H9 (cell line): ENCODE measurements at regions not wholly inside any gene's neighbourhood (a gene's known extent, or its start where the extent isn't known, plus 50 kb on each side); places are given as distances from the start of the nearest gene placed in this dataset.

Source experiments
- DNase-seq: peaks from one replicate; pipeline ENCODE4 v3.0.0-alpha.2; 2017
- H2AFZ ChIP-seq: one replicate; pipeline ENCODE4 v1.6.1; 2013; ENCODE audit warnings: mild to moderate bottlenecking, low read length, control low read depth, moderate library complexity
- H2AK5ac ChIP-seq: 2 replicates; pipeline ENCODE4 v1.6.1; 2013; ENCODE audit warnings: low read length, control low read depth, mixed read lengths; ENCODE audit not compliant: insufficient read length
- H2BK120ac ChIP-seq: one replicate; pipeline ENCODE4 v1.6.1; 2013; ENCODE audit warnings: low read depth, mild to moderate bottlenecking, low read length, control low read depth, inconsistent platforms; ENCODE audit not compliant: poor library complexity, severe bottlenecking
- H2BK12ac ChIP-seq: 2 replicates; pipeline ENCODE4 v1.6.1; 2013; ENCODE audit warnings: low read length, control low read depth, mixed read lengths, low read depth; ENCODE audit not compliant: insufficient read length
- H2BK15ac ChIP-seq: 2 replicates; pipeline ENCODE4 v1.6.1; 2013; ENCODE audit warnings: low read depth, low read length, control low read depth
- H2BK20ac ChIP-seq: one replicate; pipeline ENCODE4 v1.6.1; 2013; ENCODE audit warnings: low read depth, mild to moderate bottlenecking, low read length, control low read depth, inconsistent platforms; ENCODE audit not compliant: poor library complexity, severe bottlenecking
- H2BK5ac ChIP-seq: 2 replicates; pipeline ENCODE4 v1.6.1; 2013; ENCODE audit warnings: low read length, control low read depth, mixed read lengths; ENCODE audit not compliant: insufficient read length
- H3K14ac ChIP-seq: 2 replicates; pipeline ENCODE4 v1.6.1; 2013; ENCODE audit warnings: low read length, control low read depth; ENCODE audit not compliant: insufficient read depth
- H3K18ac ChIP-seq: 2 replicates; pipeline ENCODE4 v1.6.1; 2013; ENCODE audit warnings: low read depth, mild to moderate bottlenecking, mixed read lengths, low read length, control low read depth; ENCODE audit not compliant: insufficient read length
- H3K23ac ChIP-seq: 2 replicates; pipeline ENCODE4 v1.6.1; 2013; ENCODE audit warnings: low read length, control low read depth, mixed read lengths, low read depth; ENCODE audit not compliant: insufficient read length
- H3K23me2 ChIP-seq: 2 replicates; pipeline ENCODE4 v1.6.1; 2013; ENCODE audit warnings: low read depth, mild to moderate bottlenecking, mixed read lengths, low read length, control low read depth; ENCODE audit not compliant: insufficient read length, poor library complexity, severe bottlenecking
- H3K27ac ChIP-seq: 2 replicates; pipeline ENCODE4 v1.5.1; 2013; ENCODE audit warnings: low read length, control low read depth, mixed read lengths, low read depth; ENCODE audit not compliant: insufficient read length
- H3K27me3 ChIP-seq: 2 replicates; pipeline ENCODE4 v1.6.1; 2013; ENCODE audit warnings: low read length, control low read depth, inconsistent platforms; ENCODE audit not compliant: insufficient read depth
- H3K4ac ChIP-seq: 2 replicates; pipeline ENCODE4 v1.6.1; 2013; ENCODE audit warnings: low read depth, mild to moderate bottlenecking, control low read depth, inconsistent platforms, low read length, moderate library complexity
- H3K4me1 ChIP-seq: 2 replicates; pipeline ENCODE4 v1.6.1; 2013; ENCODE audit warnings: low read length, control low read depth, inconsistent platforms; ENCODE audit not compliant: insufficient read depth
- H3K4me2 ChIP-seq: 2 replicates; pipeline ENCODE4 v1.6.1; 2013; ENCODE audit warnings: low read length, control low read depth, mixed read lengths; ENCODE audit not compliant: insufficient read length, insufficient read depth
- H3K56ac ChIP-seq: 2 replicates; pipeline ENCODE4 v1.6.1; 2013; ENCODE audit warnings: low read depth, mild to moderate bottlenecking, mixed read lengths, low read length, control low read depth; ENCODE audit not compliant: insufficient read length
- H3K79me1 ChIP-seq: 2 replicates; pipeline ENCODE4 v1.6.1; 2013; ENCODE audit warnings: low read depth, mild to moderate bottlenecking, moderate library complexity, low read length, control low read depth, inconsistent platforms; ENCODE audit not compliant: insufficient read depth, poor library complexity, severe bottlenecking
- H3K79me2 ChIP-seq: 2 replicates; pipeline ENCODE4 v1.6.1; 2013; ENCODE audit warnings: low read length, control low read depth, inconsistent platforms; ENCODE audit not compliant: insufficient read depth
- H3K9ac ChIP-seq: 2 replicates; pipeline ENCODE4 v1.6.1; 2013; ENCODE audit warnings: low read length, control low read depth, mixed read lengths; ENCODE audit not compliant: insufficient read length; ENCODE audit errors: extremely low read depth
- H3K9me3 ChIP-seq: one replicate; pipeline ENCODE4 v1.6.1; 2013; ENCODE audit warnings: low read depth, low read length, inconsistent platforms; ENCODE audit not compliant: control insufficient read depth
- H3T11ph ChIP-seq: one replicate; pipeline ENCODE4 v1.6.1; 2013; ENCODE audit warnings: mild to moderate bottlenecking, low read length, control low read depth, inconsistent platforms
- H4K20me1 ChIP-seq: one replicate; pipeline ENCODE4 v1.6.1; 2013; ENCODE audit not compliant: control insufficient read depth, insufficient read length, insufficient read depth
- H4K5ac ChIP-seq: 2 replicates; pipeline ENCODE4 v1.6.1; 2013; ENCODE audit warnings: low read depth, mild to moderate bottlenecking, mixed read lengths, low read length, control low read depth; ENCODE audit not compliant: insufficient read length
- H4K8ac ChIP-seq: replicated peaks from 2 replicates; pipeline ENCODE4 v1.6.1; 2013; ENCODE audit warnings: low read length, control low read depth, mixed read lengths, low read depth; ENCODE audit not compliant: insufficient read length
- H4K91ac ChIP-seq: 2 replicates; pipeline ENCODE4 v1.6.1; 2013; ENCODE audit warnings: low read depth, mild to moderate bottlenecking, moderate library complexity, mixed read lengths, low read length, control low read depth; ENCODE audit not compliant: insufficient read length
- H3K27ac Mint-ChIP-seq, 3 experiments: 2 replicates in 2 of 3; 3 replicates in 1 of 3; pipeline ENCODE4 v1.8.0; 2020 to 2021; ENCODE audit warnings: mixed read lengths in 3 of 3, mild to moderate bottlenecking in 1 of 3, moderate library complexity in 1 of 3
- H3K27me3 Mint-ChIP-seq: 2 replicates; pipeline ENCODE4 v1.8.0; 2021; ENCODE audit warnings: low read depth, mild to moderate bottlenecking, moderate library complexity, mixed read lengths
- H3K36me3 Mint-ChIP-seq, 3 experiments: 2 replicates in 2 of 3; 3 replicates in 1 of 3; pipeline ENCODE4 v1.8.0; 2020 to 2021; ENCODE audit warnings: low read depth in 3 of 3, mixed read lengths in 3 of 3; ENCODE audit not compliant: insufficient read depth in 1 of 3
- H3K4me1 Mint-ChIP-seq, 2 experiments: 2 replicates each; pipeline ENCODE4 v1.8.0; 2020; ENCODE audit warnings: mixed read lengths in 2 of 2
- H3K4me3 Mint-ChIP-seq, 2 experiments: 2 replicates in 1 of 2; 3 replicates in 1 of 2; pipeline ENCODE4 v1.8.0; 2020 to 2021; ENCODE audit warnings: mild to moderate bottlenecking in 2 of 2, mixed read lengths in 2 of 2, moderate library complexity in 1 of 2
- H3K9me3 Mint-ChIP-seq, 2 experiments: 2 replicates in 1 of 2; 3 replicates in 1 of 2; pipeline ENCODE4 v1.8.0; 2020; ENCODE audit warnings: mild to moderate bottlenecking in 2 of 2, mixed read lengths in 2 of 2, moderate library complexity in 1 of 2
- CTCF ChIP-seq: fragments of 200-600 bp; sonication (generic); conservative IDR thresholded peaks from 3 replicates; pipeline ENCODE4 v1.8.0; 2021; ENCODE audit warnings: antibody characterized with exemption, mild to moderate bottlenecking
- WGBS: extraction: QIAGEN DNeasy Blood & Tissue Kit; methylation state at CpG from one replicate; pipeline ENCODE4 v1.1.7; 2013; ENCODE audit warnings: missing lambda C conversion rate, low lambda C conversion rate, mixed read lengths; ENCODE audit not compliant: insufficient read length; ENCODE audit errors: extremely low coverage; 5-methylcytosine and 5-hydroxymethylcytosine counted together

GRCh38 chr11:21933095-21933494 lies 259.8 kb upstream of the ANO5 start:
- no peaks in the 10 kb centered on the region for H3K4me1 ChIP-seq
- no peak overlapping the region for H3K56ac ChIP-seq
- Mint-ChIP-seq H3K27me3 (no peaks in the 10 kb centered on the region), H3K9me3 (no peaks in the 10 kb centered on the region), H3K27ac (no peak overlapping the region), H3K36me3 (no peaks in the 10 kb centered on the region), H3K4me1 (no peaks in the 10 kb centered on the region), H3K4me3 (no peak overlapping the region)
- no peak overlapping the region for H2BK120ac ChIP-seq
- H3K9ac ChIP-seq = no peak overlapping the region
- TF ChIP-seq CTCF = peak; percentile 69
- H2AK5ac ChIP-seq = no peak overlapping the region
- no peak overlapping the region for H3T11ph ChIP-seq
- DNase-seq = no peak
- no peak overlapping the region for H3K4ac ChIP-seq
- H2BK5ac ChIP-seq = no peak overlapping the region
- H4K91ac ChIP-seq = no peak overlapping the region
- H4K8ac ChIP-seq = no peak overlapping the region
- H4K5ac ChIP-seq = no peak overlapping the region
- H3K23me2 ChIP-seq = no peaks in the 10 kb centered on the region
- no peak overlapping the region for H3K14ac ChIP-seq
- no peak overlapping the region for H3K23ac ChIP-seq
- no peak overlapping the region for H2BK12ac ChIP-seq
- no peaks in the 10 kb centered on the region for H3K27me3 ChIP-seq
- no peak overlapping the region for H3K27ac ChIP-seq
- H3K4me2 ChIP-seq = no peak overlapping the region
- H3K9me3 ChIP-seq = no peaks in the 10 kb centered on the region
- no peak overlapping the region for H2AFZ ChIP-seq
- no peaks in the 10 kb centered on the region for H3K79me2 ChIP-seq
- H4K20me1 ChIP-seq = no peaks in the 10 kb centered on the region
- no peak overlapping the region for H3K18ac ChIP-seq
- H3K79me1 ChIP-seq = no peaks in the 10 kb centered on the region
- H2BK15ac ChIP-seq = no peak overlapping the region
- no CpG with 5 or more reads among the region's 1 CpG for WGBS
- no peak overlapping the region for H2BK20ac ChIP-seq
